ENCODE measurements at regions not wholly inside any gene's neighbourhood (a gene's known extent, or its start where the extent isn't known, plus 50 kb on each side); places are given as distances from the start of the nearest gene placed in this dataset.
"Not testable (repeated sequence)": the region's sequence is repeated elsewhere in the genome, so short reads cannot be mapped to it uniquely, and the experiment has no call there.

DNA sequence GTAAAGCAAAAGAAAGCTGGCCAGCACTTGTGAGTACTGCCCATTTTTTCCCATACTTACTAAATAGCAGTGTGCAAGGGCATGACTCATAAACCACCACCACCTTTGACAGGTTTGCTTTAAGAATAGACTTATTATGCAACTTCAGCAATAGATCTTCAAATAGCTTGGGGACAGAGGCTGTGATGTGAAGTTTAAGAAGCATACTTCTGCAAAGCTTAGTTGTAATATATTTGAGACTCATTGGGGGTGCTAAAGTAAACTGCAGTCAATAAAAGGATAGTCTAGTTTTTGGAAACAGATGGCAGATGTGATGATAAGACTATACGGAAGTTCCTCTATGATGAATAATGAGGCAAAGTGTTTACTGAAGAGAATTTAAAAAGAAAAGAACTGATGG, 210.0 kb downstream of the PLA2G4A start:
- DNase-seq: no peak

GRCh38 chr1:187041104-187041503, 212.4 kb downstream of the PLA2G4A start:
- DNase-seq: no peak

DNA sequence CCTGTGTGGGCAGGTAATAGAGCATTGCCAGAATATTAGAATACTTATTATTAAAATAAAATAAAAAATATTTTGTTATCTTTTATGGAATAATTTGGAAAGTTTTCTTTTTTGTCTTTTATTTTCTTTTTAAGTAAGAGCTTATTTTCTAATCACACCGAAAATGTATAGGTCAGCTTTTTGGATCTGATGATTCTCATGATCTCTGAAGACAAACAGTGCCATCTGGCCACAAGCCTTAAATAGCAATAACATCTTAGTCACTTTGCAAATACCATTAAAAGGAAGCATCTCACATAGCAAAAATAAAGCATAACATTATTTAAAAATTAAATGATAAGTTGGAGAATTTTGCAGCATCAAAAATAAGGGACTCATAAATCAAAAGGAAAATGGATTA, 213.8 kb downstream of the PLA2G4A start:
- no peak for DNase-seq

- DNase-seq: not testable (repeated sequence)
These were observed 214.7 kb downstream of the PLA2G4A start for GRCh38 chr1:187043433-187043832.

DNA sequence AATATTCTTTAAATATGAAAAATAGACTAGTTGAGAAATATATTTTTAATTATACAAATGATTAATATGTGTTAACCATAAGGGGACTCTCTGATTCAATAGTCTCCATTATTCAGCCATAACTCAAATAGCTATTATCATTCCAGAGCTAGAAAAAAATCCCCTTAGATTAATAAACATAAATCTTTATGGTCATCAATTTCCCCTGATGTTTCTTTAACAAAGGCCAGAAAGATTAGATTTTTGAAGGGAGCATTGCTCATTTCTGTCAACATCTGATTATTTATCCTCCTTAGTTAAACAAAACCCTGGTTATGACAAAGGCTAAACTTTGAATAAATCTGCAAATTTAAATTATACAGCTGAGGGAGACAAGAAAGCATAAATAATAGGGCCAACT, 215.7 kb downstream of the PLA2G4A start:
- no peak for DNase-seq

GRCh38 chr1:187045371-187045770, 216.6 kb downstream of the PLA2G4A start:
- DNase-seq: no peak

GRCh38 chr1:187046293-187046692, 217.5 kb downstream of the PLA2G4A start:
- DNase-seq: no peak

DNA sequence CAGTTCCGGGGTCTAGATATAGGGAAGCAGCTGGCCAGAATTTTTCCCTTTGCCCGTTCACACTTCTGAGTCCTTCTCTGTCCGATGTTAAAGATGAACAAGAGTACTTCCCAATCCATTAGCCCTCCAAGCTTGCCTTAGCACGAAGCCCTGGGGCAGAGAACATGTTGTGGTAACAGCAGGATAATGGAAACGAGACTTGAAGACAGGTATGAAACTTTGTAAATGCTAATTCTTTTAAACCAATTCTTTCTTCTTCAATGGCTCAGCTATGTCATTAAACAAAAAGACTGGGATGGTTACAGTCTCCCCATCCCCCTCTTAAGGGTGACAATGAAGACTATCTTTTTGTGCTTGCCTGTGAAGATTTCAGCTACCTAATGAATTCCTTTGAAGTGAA, 218.5 kb downstream of the PLA2G4A start:
- DNase-seq: no peak

DNA sequence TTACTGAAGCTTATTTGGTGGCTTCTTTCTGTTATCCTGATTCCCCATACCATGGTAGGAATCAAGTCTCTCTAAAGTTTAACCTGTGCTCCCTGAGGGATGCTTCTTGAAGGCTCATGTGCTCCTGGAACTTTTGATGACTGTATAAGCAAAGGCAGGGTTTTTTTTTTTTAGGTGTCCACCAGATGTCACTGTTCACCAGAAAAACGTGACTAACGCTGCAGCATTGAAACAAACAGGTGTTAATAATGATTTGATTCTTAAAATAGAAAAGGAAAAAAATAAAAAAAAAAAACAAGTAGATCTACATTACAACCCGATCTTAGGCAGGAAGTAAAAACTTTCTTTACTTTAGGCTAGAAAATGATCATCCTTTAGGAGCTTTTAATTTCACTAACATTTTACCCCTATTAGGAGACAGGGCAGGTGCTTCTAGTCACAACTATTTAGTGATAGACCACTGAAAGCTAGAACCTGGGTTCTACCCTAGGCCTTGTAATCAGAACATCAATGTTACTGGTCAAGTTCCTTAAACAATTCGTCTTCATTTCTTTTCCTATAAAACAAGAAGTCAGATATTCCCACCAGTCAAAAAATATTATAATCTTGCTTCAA, 223.0 kb downstream of the PLA2G4A start:
- peak; percentile 8 to 15 for DNase-seq

- no peak for DNase-seq
These were observed 225.1 kb downstream of the PLA2G4A start for GRCh38 chr1:187053876-187054275.

DNA sequence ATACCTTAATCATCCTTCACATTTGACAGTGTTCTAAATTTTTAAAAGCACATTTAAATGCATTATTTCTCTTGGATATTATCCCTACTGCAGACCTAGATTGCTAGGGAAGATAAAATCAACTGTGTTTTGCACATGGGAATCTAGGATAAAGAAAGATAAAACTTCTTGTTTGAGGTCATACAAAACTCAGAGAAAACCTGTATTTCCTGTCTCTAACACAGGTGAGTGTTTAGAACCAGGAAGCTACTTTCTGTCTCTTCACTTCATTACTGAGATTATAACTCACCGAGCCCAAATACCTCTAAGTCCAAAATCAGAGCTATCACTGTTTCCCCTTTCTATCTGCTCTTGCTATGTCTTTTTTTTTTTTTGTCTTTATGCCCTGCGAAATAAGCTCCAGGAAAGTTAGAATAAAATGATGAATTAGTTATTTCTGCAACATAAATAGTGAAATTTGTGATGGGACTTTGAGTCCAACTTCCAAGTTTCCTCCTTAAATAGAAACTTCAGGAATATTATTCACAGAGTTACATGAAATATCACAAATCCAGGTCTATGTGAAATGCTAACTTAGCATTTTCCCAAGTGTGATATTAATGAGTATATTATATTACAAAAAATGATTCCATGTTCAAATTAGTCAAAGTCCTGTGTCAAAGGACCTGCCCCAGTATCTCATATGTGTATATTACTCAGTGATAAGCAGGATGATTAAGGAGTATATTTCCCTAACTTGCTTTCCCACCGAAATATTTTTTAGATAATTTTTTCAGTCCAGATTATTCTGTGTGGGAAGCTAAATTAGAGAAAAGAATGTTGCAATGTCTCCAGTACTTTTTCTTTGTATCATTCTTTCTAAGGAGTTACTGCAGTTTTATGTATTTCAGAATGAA, 226.4 kb downstream of the PLA2G4A start:
- no peak for DNase-seq

DNA sequence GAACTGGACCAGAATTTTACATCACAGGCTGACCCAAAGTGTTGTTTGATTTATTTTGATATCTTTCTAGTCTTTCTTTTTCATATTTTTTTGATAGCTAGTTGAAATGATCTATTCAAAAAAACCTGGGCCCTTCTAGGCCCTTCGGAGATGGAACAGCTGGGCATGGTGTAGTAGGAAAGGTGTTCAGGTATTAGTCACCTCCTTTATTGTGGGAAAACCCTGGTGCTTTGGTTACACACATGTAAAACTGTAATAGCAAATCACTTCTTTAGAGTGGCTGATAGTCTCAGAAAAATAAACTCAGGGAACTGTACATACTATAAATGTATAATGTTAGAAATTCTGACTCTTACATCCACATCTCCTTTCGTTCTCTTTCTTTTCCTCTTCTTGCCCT, 234.5 kb downstream of the PLA2G4A start:
- DNase-seq: no peak

DNA sequence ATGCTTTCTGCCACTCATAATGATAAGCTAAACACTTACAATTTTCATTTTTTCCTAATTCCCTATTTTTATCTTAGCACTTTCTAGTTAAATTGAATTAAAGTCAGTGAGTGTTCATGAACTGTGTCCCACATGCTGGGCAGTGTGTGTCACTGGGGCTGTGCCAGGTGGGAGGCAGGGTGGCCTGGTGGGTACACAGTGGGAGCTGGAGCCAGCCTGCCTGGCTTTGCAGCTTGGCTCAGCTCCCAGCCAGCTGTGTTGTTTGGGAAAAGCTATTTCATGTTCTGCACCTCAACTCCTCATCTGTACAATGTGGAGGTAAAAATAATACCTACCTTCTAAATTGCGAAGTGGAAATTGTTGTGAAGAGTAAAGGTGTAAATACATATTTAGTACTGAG, 238.4 kb downstream of the PLA2G4A start:
- no peak for DNase-seq

- DNase-seq: no peak
These were observed 241.3 kb downstream of the PLA2G4A start for GRCh38 chr1:187070076-187070475.

GRCh38 chr1:187072262-187073034, 243.7 kb downstream of the PLA2G4A start:
- not testable (repeated sequence) for DNase-seq

DNA sequence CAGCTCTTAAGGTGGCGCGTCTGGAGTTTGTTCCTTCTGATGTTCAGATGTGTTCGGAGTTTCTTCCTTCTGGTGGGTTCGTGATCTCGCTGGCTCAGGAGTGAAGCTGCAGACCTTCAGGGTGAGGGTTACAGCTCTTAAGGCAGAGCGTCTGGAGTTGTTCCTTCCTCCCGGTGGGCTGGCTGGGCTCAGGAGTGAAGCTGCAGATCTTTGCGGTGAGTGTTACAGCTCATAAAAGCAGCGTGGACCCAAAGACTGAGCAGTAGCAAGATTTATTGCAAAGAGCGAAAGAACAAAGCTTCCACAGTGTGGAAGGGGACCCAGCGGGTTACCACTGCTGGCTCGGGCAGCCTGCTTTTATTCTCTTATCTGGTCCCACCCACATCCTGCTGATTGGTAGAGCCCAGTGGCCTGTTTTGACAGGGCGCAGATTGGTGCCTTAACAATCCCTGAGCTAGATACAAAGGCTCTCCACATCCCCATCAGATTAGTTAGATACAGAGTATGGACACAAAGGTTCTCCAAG, 244.3 kb downstream of the PLA2G4A start:
- not testable (repeated sequence) for DNase-seq

GRCh38 chr1:187073634-187074245, 245.0 kb downstream of the PLA2G4A start:
- DNase-seq: not testable (repeated sequence)

GRCh38 chr1:187074445-187075048, 245.8 kb downstream of the PLA2G4A start:
- DNase-seq: no peak

- no peak for DNase-seq
These were observed 248.2 kb downstream of the PLA2G4A start for GRCh38 chr1:187076922-187077321.

GRCh38 chr1:187078321-187078720, 249.6 kb downstream of the PLA2G4A start:
- DNase-seq: no peak

- no peak for DNase-seq
These were observed 250.2 kb downstream of the PLA2G4A start for GRCh38 chr1:187078916-187079315.

DNA sequence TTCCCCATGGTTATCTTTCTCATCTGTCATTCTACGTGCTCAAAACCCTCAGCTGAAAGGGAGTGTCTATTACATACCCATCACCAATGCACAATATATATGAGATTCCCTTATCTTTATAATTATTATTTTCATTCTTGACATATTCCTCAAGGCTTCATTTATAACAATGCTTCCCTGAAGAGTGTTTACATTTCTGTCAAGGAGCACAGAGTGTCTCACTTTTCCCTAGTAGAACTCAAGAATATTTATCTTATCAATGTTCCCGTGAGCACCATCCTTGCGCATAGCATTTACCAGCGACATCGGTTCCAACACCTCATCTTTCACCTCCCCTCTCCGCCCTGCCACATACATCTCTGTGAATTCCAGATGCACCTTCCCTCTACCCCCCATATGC, 250.6 kb downstream of the PLA2G4A start:
- no peak for DNase-seq

Measured in inflammatory macrophage (primary cell).